Right lobe of liver (tissue), 6 donors: ENCODE measurements at regions not wholly inside any gene's neighbourhood (a gene's known extent, or its start where the extent isn't known, plus 50 kb on each side); places are given as distances from the start of the nearest gene placed in this dataset.

ENCODE experiments used
- ATAC-seq, 4 donors: fragments of 200-7000 bp; cut with Tn5 transposase; one replicate each; pipeline ENCODE4 v1.9.1; 2020; ENCODE audit warnings: mild to moderate bottlenecking in 4 of 4, moderate library complexity in 4 of 4
- DNase-seq, 3 donors: peaks; one replicate each; pipeline ENCODE4 v3.0.0-alpha.2; 2020
- H3K27ac ChIP-seq, 3 donors: fragments of 200-600 bp; one replicate each; pipeline ENCODE4 v1.8.0; 2022
- H3K27me3 ChIP-seq, 2 donors: fragments of 200-600 bp; one replicate each; pipeline ENCODE4 v1.8.0; 2022
- H3K36me3 ChIP-seq, 4 donors: fragments of 200-600 bp; sonication (generic) in 1 of 4; one replicate each; pipeline versions ENCODE4 v1.5.1 to v1.8.0; 2017 to 2022; ENCODE audit warnings: control low read depth in 1 of 4
- H3K4me1 ChIP-seq, 4 donors: fragments of 200-600 bp; sonication (generic) in 1 of 4; one replicate each; pipeline versions ENCODE4 v1.5.1 to v1.8.0; 2017 to 2022; ENCODE audit warnings: control low read depth in 1 of 4
- H3K4me3 ChIP-seq, 3 donors: fragments of 200-600 bp; one replicate each; pipeline ENCODE4 v1.8.0; 2022
- H3K9me3 ChIP-seq, 4 donors: fragments of 200-600 bp; sonication (generic) in 1 of 4; one replicate each; pipeline versions ENCODE4 v1.5.1 to v1.8.0; 2017 to 2022; ENCODE audit warnings: control low read depth in 1 of 4
- CTCF ChIP-seq, 4 donors: fragments of 200-600 bp in 3 of 4; fragments of 450-650 bp in 1 of 4; IDR thresholded peaks; one replicate each; pipeline versions ENCODE4 v1.5.1 to v1.8.0; 2016 to 2022; ENCODE audit warnings: antibody characterized with exemption in 4 of 4, mild to moderate bottlenecking in 2 of 4
- POLR2A ChIP-seq: fragments of 450-650 bp; IDR thresholded peaks from one replicate; pipeline ENCODE4 v1.6.1; 2017; ENCODE audit warnings: antibody characterized with exemption, mild to moderate bottlenecking
- WGBS: methylation state at CpG from one replicate; pipeline ENCODE4 v1.1.6; 2018; ENCODE audit warnings: low coverage, low lambda C conversion rate; ENCODE audit not compliant: insufficient coverage; ENCODE audit errors: missing lambda C conversion rate; 5-methylcytosine and 5-hydroxymethylcytosine counted together
- intact Hi-C, 2 donors: fragments of 100-400 bp; cut with DNase I; formaldehyde crosslinking; loops; one replicate each; pipeline versions ENCODE4 v1.11.2 to v1.14.1; 2022
- donor health status: DM: no; HTN: yes; CAD: no.
- donor health status: DM: no; HTN: no; CAD: no.
- donor health status: DM: no; HTN: no; CAD: no.
- donor health status: DM: no; HTN: yes; CAD: no.
- donor health status: DM: no; HTN: yes; CAD: no.

GRCh38 chr3:5635746-5636145, 448.2 kb downstream of the EDEM1 start:
- DNase-seq = no peak
- WGBS = 42% methylated on average over 2 of the region's 2 CpGs
- Histone ChIP-seq H3K27ac (no peak overlapping the region), H3K9me3 (no peaks in the 10 kb centered on the region), H3K36me3 (no peaks in the 10 kb centered on the region), H3K27me3 (no peaks in the 10 kb centered on the region), H3K4me3 (no peak overlapping the region), H3K4me1 (no peaks in the 10 kb centered on the region)
- no peak for ATAC-seq
- intact Hi-C loops = no loop called here
- TF ChIP-seq POLR2A (no peak), CTCF (IDR thresholded peaks at IDR 0.05) (no peak)

- TF ChIP-seq POLR2A = no peak
- no peak for TF ChIP-seq CTCF (IDR thresholded peaks at IDR 0.05)
- WGBS = 71% methylated on average over 2 of the region's 2 CpGs
- H3K27ac ChIP-seq = no peak overlapping the region
- intact Hi-C loops = no loop called here
- H3K36me3 ChIP-seq = no peaks in the 10 kb centered on the region
- no peaks in the 10 kb centered on the region for H3K9me3 ChIP-seq
- H3K27me3 ChIP-seq = no peaks in the 10 kb centered on the region
- no peak for ATAC-seq
- no peak overlapping the region for H3K4me3 ChIP-seq
- H3K4me1 ChIP-seq = no peaks in the 10 kb centered on the region
- no peak for DNase-seq
Observed at GRCh38 chr3:5638550-5638949, 451.0 kb downstream of the EDEM1 start.

- 38% methylated on average over 7 of the region's 7 CpGs for WGBS
- Histone ChIP-seq H3K27me3 (no peaks in the 10 kb centered on the region), H3K27ac (no peak overlapping the region), H3K4me1 (no peaks in the 10 kb centered on the region), H3K36me3 (no peaks in the 10 kb centered on the region), H3K4me3 (no peak overlapping the region), H3K9me3 (no peaks in the 10 kb centered on the region)
- DNase-seq (no peak), ATAC-seq (no peak)
- intact Hi-C loops = no loop called here
- no peak for TF ChIP-seq CTCF (IDR thresholded peaks at IDR 0.05)
- no peak for TF ChIP-seq POLR2A
Observed at GRCh38 chr3:5644773-5645670, 457.5 kb downstream of the EDEM1 start.

- intact Hi-C loops = no loop called here
- DNase-seq (no peak), ATAC-seq (no peak)
- no peaks in the 10 kb centered on the region for H3K4me1 ChIP-seq
- no peak overlapping the region for H3K27ac ChIP-seq
- no peak for TF ChIP-seq POLR2A
- no peak for TF ChIP-seq CTCF (IDR thresholded peaks at IDR 0.05)
- WGBS = 38% methylated on average over 10 of the region's 10 CpGs
- H3K36me3 ChIP-seq = no peaks in the 10 kb centered on the region
- H3K27me3 ChIP-seq = no peaks in the 10 kb centered on the region
- H3K9me3 ChIP-seq = no peaks in the 10 kb centered on the region
- no peak overlapping the region for H3K4me3 ChIP-seq
Observed at GRCh38 chr3:5645692-5646410, 458.3 kb downstream of the EDEM1 start.
